ENCODE measurements at regions not wholly inside any gene's neighbourhood (a gene's known extent, or its start where the extent isn't known, plus 50 kb on each side); places are given as distances from the start of the nearest gene placed in this dataset.

- DNase-seq (ENCODE audit: low read depth) = no peak
These were observed 427.9 kb upstream of the CELF2 start for GRCh38 chr10:10589540-10590303.

- DNase-seq (ENCODE audit: low read depth) = no peak
These were observed 425.8 kb upstream of the CELF2 start for GRCh38 chr10:10591715-10592341.

DNA sequence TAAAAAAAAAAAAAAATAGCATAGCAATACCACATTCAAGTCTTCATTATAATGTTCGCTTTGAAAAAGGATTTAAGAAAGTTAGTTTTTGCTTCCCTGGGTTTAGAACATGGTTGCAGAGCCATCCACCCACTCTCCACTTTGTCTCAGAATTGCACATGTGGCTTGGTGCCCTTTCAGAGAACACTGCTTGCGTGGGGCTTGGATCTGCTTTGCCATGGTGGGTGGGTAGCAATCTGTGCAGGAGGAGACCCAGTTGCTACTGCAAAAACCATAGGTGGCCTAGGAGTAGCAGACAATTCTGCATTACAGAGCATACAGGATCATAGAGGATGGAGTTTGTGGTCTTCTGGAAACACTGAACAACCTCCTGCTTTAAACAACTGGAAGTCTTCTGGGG, 421.4 kb upstream of the CELF2 start:
- no peak for DNase-seq (ENCODE audit: low read depth)

DNA sequence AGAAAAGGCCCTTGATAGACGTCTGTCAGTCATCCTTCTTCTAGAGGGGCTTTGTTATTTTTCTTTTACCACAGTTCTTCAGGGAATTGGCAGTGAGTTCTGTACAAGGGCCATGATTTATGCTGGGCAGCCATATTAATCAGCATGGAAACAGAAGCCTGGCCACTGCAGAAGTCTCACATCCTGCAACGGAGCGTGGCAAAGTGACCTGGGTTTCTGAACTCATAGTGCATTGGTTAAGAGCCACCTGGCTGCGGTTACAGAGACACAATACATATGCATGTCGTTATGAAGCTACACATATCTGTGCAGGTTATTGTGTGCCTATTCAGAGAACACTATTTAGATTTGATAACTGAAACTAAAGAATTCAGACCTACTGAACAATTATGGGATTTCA, 419.4 kb upstream of the CELF2 start:
- DNase-seq (ENCODE audit: low read depth) = no peak

DNA sequence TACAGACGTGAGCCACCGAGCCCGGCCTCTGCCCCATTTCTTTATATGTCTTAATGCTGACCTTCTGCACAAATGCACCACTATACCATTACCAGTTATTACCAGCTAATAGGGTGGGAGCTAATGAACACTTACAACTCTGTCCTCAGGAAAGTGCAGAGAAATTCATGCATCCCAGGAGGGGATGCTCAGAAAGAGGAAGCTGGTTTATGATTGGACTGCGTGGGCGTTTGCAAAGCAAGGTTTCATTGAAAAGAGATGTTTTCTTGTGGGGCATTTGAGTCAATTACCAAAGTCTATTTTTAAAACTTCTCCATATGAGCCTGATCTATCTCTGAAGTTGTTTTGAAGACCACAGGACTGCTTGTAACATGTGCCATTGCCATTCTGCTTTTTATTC, 417.7 kb upstream of the CELF2 start:
- no peak for DNase-seq (ENCODE audit: low read depth)

DNA sequence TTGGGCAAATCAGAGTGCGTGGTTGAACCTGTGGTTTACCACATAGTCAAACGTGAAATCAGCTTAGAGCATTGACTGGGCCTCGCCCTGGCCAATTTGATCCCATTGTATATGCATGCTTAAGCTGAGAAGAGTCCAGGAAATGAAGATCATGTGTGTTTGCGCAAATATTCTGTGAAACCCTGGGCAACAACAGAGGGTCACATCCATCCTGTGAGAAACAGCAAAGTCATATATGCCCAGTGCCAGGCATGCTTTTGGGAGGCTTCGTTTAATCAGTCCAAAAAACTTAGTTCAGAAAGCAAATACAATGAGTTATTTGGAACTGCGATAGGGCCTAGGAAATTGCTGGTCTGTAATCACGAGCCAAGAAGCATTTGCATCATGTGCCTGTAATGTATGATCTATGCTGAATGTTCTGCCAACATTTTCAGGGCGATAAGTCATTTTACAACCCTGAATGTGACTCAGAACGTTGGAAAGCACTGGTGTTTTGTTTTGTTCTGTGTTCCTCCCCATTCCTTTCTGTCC, 412.1 kb upstream of the CELF2 start:
- no peak for DNase-seq (ENCODE audit: low read depth)

DNA sequence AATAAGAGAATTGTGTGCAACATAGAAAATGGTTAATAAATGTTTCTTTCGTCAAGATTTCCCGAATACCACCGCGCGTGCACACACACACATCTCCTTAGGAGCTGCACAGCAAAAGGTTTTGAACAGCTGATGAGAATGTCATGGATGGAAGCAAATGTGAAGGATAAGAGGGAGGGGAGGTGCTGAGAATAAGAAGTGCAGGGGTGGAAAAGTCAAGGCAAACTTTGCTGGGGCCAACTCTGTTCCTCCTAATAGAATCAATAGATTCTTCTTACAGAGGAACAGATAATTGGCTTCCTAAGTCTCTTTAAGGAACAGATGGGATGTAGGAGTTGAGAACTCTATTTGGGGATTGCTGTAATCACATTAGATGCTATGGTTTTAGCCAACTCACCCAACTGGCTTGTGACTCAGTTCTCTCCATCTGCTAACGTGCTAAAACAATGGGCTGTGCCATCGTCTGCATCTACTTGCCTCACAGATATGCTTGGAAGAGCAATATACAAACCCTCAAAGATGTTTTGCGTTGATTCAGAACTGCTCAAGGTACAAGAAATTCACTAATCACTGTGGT, 408.2 kb upstream of the CELF2 start:
- DNase-seq (ENCODE audit: low read depth) = no peak

DNA sequence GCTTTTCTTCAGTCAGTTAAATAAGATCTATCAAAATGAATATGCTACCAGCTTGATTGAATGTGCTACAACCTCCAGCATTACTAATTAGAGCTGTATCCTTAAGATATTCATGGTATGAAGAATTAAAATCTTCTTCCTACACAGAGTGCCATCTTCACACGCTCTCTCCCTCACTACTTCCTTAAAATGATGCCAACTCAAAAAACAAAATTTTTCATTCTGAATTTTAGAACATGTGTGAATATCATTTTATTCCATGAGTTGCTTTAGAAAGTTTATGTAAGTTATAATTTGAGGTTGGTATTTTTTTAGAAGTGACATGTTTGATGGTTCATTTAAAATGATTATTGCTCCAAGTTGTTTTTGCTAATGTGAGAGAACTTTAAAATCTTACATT, 407.5 kb upstream of the CELF2 start:
- no peak for DNase-seq (ENCODE audit: low read depth)

DNA sequence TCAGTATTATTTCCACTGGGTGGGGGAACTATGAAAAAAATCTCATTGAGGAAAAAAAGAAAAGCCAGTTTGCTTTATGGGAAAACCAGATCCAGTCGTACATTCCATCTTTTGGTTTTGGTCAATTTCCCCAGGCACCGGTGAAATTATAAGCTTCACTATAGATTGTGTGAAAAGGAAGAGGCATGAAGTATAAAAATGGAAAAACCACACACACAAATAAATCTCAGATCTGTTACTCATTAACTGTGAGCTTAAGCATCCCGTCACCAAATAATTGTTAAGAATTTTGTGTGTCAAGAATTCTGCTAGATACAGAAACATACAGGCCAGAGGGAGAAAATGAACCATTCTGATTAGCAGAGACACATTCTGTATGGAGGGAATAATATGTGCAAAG, 405.5 kb upstream of the CELF2 start:
- DNase-seq (ENCODE audit: low read depth) = no peak

GRCh38 chr10:10613656-10614244, 403.9 kb upstream of the CELF2 start:
- no peak for DNase-seq (ENCODE audit: low read depth)

DNA sequence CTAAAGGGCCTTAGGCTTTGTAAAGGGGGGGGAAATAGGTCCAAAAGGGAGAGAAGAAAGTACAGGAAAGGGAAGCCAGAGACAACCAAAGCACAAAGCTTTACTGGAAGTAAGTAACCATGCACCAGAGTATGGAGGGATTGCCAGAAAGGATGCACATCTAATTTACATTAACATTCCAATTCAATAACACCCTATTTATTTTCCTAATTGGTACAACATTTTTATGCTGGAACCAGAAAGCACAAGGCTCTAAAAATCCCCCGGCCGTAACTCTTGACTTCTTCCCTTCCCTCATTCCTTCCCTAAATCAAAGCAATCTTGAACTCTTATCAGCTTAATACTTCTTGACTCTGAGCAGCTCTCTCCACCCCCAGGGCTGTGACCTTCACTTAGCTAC, 400.0 kb upstream of the CELF2 start:
- DNase-seq (ENCODE audit: low read depth) = no peak

DNA sequence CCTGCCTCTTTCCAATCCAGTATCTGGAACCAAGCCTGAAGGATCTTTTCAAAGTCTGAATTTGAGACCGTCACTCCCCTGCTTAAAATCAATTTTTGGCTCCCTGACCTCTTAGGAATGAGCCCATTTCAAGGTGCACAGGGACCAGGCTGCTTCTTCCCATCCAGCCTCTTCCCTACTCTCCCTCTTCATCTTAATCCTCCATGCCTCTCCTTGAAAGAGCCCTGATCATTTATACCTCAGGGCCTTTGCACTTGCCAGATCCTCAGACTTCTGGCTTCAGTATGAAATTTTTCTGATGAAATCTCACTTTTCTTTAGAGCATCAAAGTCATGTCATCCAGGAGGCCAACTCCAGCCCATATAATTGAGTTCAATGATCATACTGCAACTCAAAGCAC, 399.5 kb upstream of the CELF2 start:
- no peak for DNase-seq (ENCODE audit: low read depth)

DNA sequence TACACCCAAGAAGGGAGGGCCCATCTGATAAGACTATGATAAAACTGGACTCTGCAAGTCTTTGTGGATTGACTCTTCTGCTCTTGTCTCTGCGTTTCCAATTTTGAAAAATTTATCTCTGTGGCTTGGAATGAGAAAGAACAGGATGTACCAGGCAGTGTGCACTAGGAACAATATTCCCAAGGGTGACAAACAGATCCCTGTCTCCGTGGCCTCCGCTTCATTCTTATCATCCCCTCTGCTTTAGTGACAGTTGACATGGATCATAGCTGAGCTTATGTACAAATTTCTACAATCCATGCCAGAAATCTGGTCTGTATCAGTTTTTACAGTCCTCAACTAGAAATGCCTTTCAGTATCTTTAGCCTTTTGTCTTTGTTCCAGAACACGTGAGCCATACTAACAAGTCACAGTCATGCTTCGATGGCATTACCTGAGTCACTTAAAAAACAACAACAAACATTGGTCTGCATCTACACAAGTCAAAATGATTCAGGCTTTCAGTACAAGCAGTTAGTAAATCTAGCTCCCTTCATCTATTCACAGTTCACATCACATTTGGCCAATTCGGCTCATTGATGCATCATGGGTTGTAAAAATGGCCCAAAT, 393.6 kb upstream of the CELF2 start:
- no peak for DNase-seq (ENCODE audit: low read depth)

DNA sequence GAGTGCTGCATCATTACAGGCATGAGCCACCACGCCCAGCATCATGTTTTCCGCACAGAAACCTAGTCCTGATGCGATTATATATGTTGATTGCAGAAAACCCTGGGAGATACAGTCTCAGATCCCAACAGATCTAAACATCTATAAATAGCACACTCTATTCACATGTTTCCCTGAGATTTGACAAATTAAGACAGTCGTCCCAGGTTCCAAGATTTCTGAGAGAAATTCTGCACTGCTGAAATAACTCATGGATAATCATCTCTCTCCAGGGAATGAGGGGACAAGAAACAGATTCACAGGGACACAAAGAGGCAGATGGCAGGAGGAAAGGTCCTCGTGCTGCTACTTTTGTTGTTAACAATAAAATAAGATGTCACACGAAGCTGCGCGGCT, 393.1 kb upstream of the CELF2 start:
- DNase-seq (ENCODE audit: low read depth) = no peak

GRCh38 chr10:10625491-10625890, 392.2 kb upstream of the CELF2 start:
- DNase-seq (ENCODE audit: low read depth) = no peak

DNA sequence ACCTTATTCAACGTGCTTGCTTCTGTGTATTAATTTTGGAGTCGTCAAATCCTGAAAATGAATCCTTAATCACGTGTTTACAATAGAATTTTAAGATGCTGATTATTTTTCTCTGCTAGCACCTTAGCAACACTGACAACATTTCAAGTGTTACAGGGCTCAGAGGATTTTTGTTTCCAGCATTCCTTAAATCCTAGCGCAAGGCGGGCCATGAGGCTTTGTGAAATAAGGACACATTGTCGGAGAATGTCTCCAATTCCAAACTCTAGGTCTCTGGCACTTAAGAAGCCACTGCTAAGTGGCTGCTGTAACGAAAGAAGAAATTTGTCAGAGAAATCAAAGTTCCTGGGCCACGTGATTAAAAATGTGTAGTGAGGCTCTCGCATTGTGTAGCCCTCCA, 390.9 kb upstream of the CELF2 start:
- no peak for DNase-seq (ENCODE audit: low read depth)

GRCh38 chr10:10627414-10627813, 390.3 kb upstream of the CELF2 start:
- no peak for DNase-seq (ENCODE audit: low read depth)

DNA sequence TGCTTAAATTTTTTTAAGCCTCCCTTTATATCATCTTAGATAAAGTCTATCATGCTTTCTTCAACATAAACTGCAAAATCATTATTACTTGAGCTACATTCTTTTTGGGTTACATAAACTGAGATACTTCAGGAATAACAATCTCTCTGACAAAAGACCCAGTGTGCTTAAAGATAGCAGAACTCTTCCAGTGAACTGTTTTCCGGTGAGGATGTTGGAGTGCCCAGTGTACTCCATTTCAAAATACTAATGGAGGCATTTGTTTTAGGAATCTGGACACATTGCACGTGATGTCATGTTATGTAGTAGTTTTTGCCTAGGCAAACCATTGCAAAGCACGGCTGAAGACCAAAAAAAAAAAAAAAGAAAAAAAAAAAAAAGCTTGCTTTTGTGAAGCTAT, 388.2 kb upstream of the CELF2 start:
- no peak for DNase-seq (ENCODE audit: low read depth)

- DNase-seq (ENCODE audit: low read depth) = no peak
These were observed 387.4 kb upstream of the CELF2 start for GRCh38 chr10:10630281-10630680.

DNA sequence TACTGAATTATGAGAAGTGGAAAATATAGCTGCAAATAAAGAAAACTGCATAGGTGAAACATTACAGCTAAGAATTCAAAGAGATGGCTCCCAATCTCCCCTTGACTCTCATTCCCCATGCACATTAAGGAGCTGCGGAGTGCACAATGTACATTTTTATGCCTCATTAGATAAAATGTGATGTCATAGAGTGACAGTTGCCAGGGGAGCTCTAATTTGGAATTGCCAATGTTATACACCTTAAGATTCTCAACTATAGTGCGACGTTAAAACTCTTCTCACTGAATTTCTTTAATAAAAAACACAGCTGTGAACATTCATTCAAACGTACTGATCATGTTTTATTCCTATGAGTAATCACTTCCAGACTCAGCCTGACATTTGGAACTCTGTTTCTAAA, 386.9 kb upstream of the CELF2 start:
- DNase-seq (ENCODE audit: low read depth) = no peak

DNA sequence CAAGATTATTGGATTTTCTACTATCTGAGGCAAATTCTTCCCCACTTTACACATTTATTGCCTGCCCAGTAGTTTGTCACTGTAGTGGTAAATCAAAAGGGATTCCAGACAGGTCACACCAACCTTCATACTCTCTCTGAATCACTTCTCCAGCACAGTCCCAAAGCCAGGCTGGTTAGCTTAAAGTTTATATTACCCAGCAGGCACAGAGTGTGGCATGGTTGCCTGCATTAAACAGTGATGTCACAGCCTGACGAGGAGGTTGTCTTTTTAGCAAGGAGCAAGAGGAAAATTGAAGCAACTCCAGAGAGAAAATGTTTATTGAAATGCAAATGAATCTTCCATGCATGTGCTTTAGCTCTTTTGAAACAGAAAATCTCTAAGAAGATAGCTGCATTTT, 375.5 kb upstream of the CELF2 start:
- DNase-seq (ENCODE audit: low read depth) = no peak

GRCh38 chr10:10642751-10643150, 374.9 kb upstream of the CELF2 start:
- DNase-seq (ENCODE audit: low read depth) = no peak

Measured in stimulated activated CD8-positive, alpha-beta memory T cell treated with anti-CD3 and anti-CD28 coated beads, Interleukin-7, amount 100 ng/mL, for 24 hours (primary cell).